Nephron (organoid): ENCODE measurements at regions not wholly inside any gene's neighbourhood (a gene's known extent, or its start where the extent isn't known, plus 50 kb on each side); places are given as distances from the start of the nearest gene placed in this dataset.

Source experiments
- H3K27ac Mint-ChIP-seq, 3 experiments: 2 replicates each; pipeline ENCODE4 v1.8.0; 2020; ENCODE audit warnings: mixed read lengths in 3 of 3, mild to moderate bottlenecking in 2 of 3, moderate library complexity in 1 of 3
- H3K27me3 Mint-ChIP-seq: 2 replicates; pipeline ENCODE4 v1.8.0; 2021; ENCODE audit warnings: low read depth, mild to moderate bottlenecking, moderate library complexity, mixed read lengths
- H3K36me3 Mint-ChIP-seq: 2 replicates; pipeline ENCODE4 v1.8.0; 2020; ENCODE audit warnings: low read depth, mixed read lengths
- H3K4me1 Mint-ChIP-seq: 2 replicates; pipeline ENCODE4 v1.8.0; 2020; ENCODE audit warnings: mixed read lengths
- H3K4me3 Mint-ChIP-seq, 3 experiments: 2 replicates each; pipeline ENCODE4 v1.8.0; 2020; ENCODE audit warnings: mild to moderate bottlenecking in 3 of 3, mixed read lengths in 3 of 3, moderate library complexity in 2 of 3
- H3K9me3 Mint-ChIP-seq: 2 replicates; pipeline ENCODE4 v1.8.0; 2020; ENCODE audit warnings: mixed read lengths
- CTCF ChIP-seq, 3 experiments: fragments of 200-600 bp; sonication (generic); IDR thresholded peaks; one replicate each; pipeline ENCODE4 v1.5.0; 2021; ENCODE audit warnings: antibody characterized with exemption in 3 of 3; ENCODE audit not compliant: unreplicated experiment in 3 of 3

- no peaks in the 10 kb centered on the region for H3K36me3 Mint-ChIP-seq
- no peak for TF ChIP-seq CTCF (IDR thresholded peaks at IDR 0.05; ENCODE audit: unreplicated experiment in 3 of 3)
- peaks cover 4% of the 10 kb centered on the region for H3K27me3 Mint-ChIP-seq
- H3K4me1 Mint-ChIP-seq: peaks cover 9% of the 10 kb centered on the region
- H3K9me3 Mint-ChIP-seq: peaks cover 5% of the 10 kb centered on the region
- no peak overlapping the region for H3K4me3 Mint-ChIP-seq
- peak overlapping the region in 1 of 3 experiments; percentile 21 for H3K27ac Mint-ChIP-seq
Observed at GRCh38 chr16:49085686-49086085, 196.0 kb downstream of the CBLN1 start.

- no peak for TF ChIP-seq CTCF (IDR thresholded peaks at IDR 0.05; ENCODE audit: unreplicated experiment in 3 of 3)
- Mint-ChIP-seq H3K27me3 (peaks cover 4% of the 10 kb centered on the region), H3K36me3 (no peaks in the 10 kb centered on the region), H3K4me3 (no peak overlapping the region), H3K4me1 (peaks cover 9% of the 10 kb centered on the region), H3K27ac (no peak overlapping the region), H3K9me3 (peaks cover 5% of the 10 kb centered on the region)
Observed at GRCh38 chr16:49084628-49085390, 196.8 kb downstream of the CBLN1 start.

GRCh38 chr16:49081554-49081953 is 200.1 kb downstream of the CBLN1 start:
- H3K27me3 Mint-ChIP-seq: peaks cover 4% of the 10 kb centered on the region
- no peak for TF ChIP-seq CTCF (IDR thresholded peaks at IDR 0.05; ENCODE audit: unreplicated experiment in 3 of 3)
- H3K9me3 Mint-ChIP-seq: peaks cover 5% of the 10 kb centered on the region
- H3K36me3 Mint-ChIP-seq: no peaks in the 10 kb centered on the region
- H3K4me3 Mint-ChIP-seq: no peak overlapping the region
- peaks cover 9% of the 10 kb centered on the region for H3K4me1 Mint-ChIP-seq
- H3K27ac Mint-ChIP-seq: no peak overlapping the region

GRCh38 chr16:49081086-49081485 is 200.6 kb downstream of the CBLN1 start:
- Mint-ChIP-seq H3K9me3 (peaks cover 5% of the 10 kb centered on the region), H3K4me3 (no peak overlapping the region)

GRCh38 chr16:49078571-49078970 is 203.1 kb downstream of the CBLN1 start:
- Mint-ChIP-seq H3K9me3 (no peaks in the 10 kb centered on the region), H3K27ac (no peak overlapping the region)

More at GRCh38 chr16:49081086-49081485, 200.6 kb downstream of the CBLN1 start:
- no peaks in the 10 kb centered on the region for H3K36me3 Mint-ChIP-seq
- TF ChIP-seq CTCF (IDR thresholded peaks at IDR 0.05; ENCODE audit: unreplicated experiment in 3 of 3): no peak
- H3K4me1 Mint-ChIP-seq: peaks cover 9% of the 10 kb centered on the region
- H3K27ac Mint-ChIP-seq: no peak overlapping the region
- peaks cover 5% of the 10 kb centered on the region for H3K27me3 Mint-ChIP-seq

More at GRCh38 chr16:49078571-49078970, 203.1 kb downstream of the CBLN1 start:
- peaks cover 10% of the 10 kb centered on the region for H3K27me3 Mint-ChIP-seq
- no peak overlapping the region for H3K4me3 Mint-ChIP-seq
- no peaks in the 10 kb centered on the region for H3K4me1 Mint-ChIP-seq
- H3K36me3 Mint-ChIP-seq: no peaks in the 10 kb centered on the region
- no peak for TF ChIP-seq CTCF (IDR thresholded peaks at IDR 0.05; ENCODE audit: unreplicated experiment in 3 of 3)
